Transverse colon (tissue), 4 donors: ENCODE measurements at regions not wholly inside any gene's neighbourhood (a gene's known extent, or its start where the extent isn't known, plus 50 kb on each side); places are given as distances from the start of the nearest gene placed in this dataset.

Experiments used
- DNase-seq: peaks from one replicate; pipeline ENCODE4 v3.0.0-alpha.2; 2019
- H3K27ac ChIP-seq, 4 donors: fragments of 200-600 bp; sonication (generic); 2 replicates each; pipeline ENCODE4 v1.5.1; 2016 to 2018; ENCODE audit warnings: inconsistent platforms in 4 of 4
- H3K27me3 ChIP-seq: fragments of 200-600 bp; sonication (generic); 2 replicates; pipeline ENCODE4 v1.5.1; 2017; ENCODE audit warnings: inconsistent platforms
- H3K36me3 ChIP-seq, 4 donors: fragments of 200-600 bp; sonication (generic); 2 replicates each; pipeline ENCODE4 v1.5.1; 2017 to 2019; ENCODE audit warnings: inconsistent platforms in 4 of 4
- H3K4me1 ChIP-seq, 4 donors: fragments of 200-600 bp; sonication (generic); 2 replicates each; pipeline ENCODE4 v1.5.1; 2017 to 2020; ENCODE audit warnings: inconsistent platforms in 4 of 4
- H3K4me3 ChIP-seq, 4 donors: fragments of 200-600 bp; sonication (generic); 1 replicate in 1 of 4; 2 replicates in 3 of 4; pipeline versions ENCODE4 v1.5.1 to v1.6.1; 2017 to 2019; ENCODE audit warnings: inconsistent platforms in 4 of 4
- H3K9me3 ChIP-seq, 2 donors: fragments of 200-600 bp; sonication (generic); 2 replicates each; pipeline ENCODE4 v1.5.1; 2017 to 2019; ENCODE audit warnings: inconsistent platforms in 2 of 2
- CTCF ChIP-seq, 5 experiments: fragments of 200-600 bp in 3 of 5; fragments of 450-650 bp in 2 of 5; sonication (generic) in 3 of 5; IDR thresholded peaks; 1 replicate in 2 of 5; 2 replicates in 3 of 5; pipeline ENCODE4 v1.5.1; 2016 to 2017; ENCODE audit warnings: antibody characterized with exemption in 5 of 5, inconsistent platforms in 3 of 5, mild to moderate bottlenecking in 2 of 5, moderate library complexity in 1 of 5
- EP300 ChIP-seq: sonication (generic); formaldehyde crosslinking; IDR thresholded peaks from one replicate; pipeline ENCODE4 v1.6.1; 2017; ENCODE audit warnings: antibody characterized with exemption, low read depth
- POLR2A ChIP-seq: fragments of 450-650 bp; IDR thresholded peaks from one replicate; pipeline ENCODE4 v1.6.1; 2016; ENCODE audit warnings: antibody characterized with exemption, mild to moderate bottlenecking, moderate library complexity
- POLR2AphosphoS5 ChIP-seq, 3 donors: sonication (generic); formaldehyde crosslinking; IDR thresholded peaks; one replicate each; pipeline ENCODE4 v1.6.1; 2016; ENCODE audit warnings: antibody characterized with exemption in 3 of 3
- WGBS, 2 donors: methylation state at CpG; one replicate each; pipeline ENCODE4 v1.1.5; 2018; ENCODE audit warnings: low coverage in 1 of 2; 5-methylcytosine and 5-hydroxymethylcytosine counted together
- in situ Hi-C, 4 donors: fragments of 200-750 bp; cut with MboI; loops; one replicate each; pipeline versions ENCODE4 v1.15.0 to v1.15.1; 2017; ENCODE audit warnings: low sequenced_read_pairs in 3 of 4, low pct_ligation_motif_present in 1 of 4, low pct_unique_long_range_greater_than_20kb in 1 of 4
- intact Hi-C: fragments of 100-400 bp; cut with DNase I; formaldehyde crosslinking; loops from one replicate; pipeline ENCODE4 v1.15.1; 2023; ENCODE audit warnings: low total_unique reads

- Histone ChIP-seq H3K36me3 (no peaks in the 10 kb centered on the region), H3K9me3 (no peaks in the 10 kb centered on the region), H3K4me1 (no peaks in the 10 kb centered on the region), H3K27me3 (no peaks in the 10 kb centered on the region), H3K4me3 (no peak overlapping the region), H3K27ac (no peak overlapping the region)
- WGBS, 2 donors: 51 to 61% methylated on average over 10 of the region's 10 CpGs
- in situ Hi-C loops (loop anchor here in 1 of 4 donors (25.0 kb wide), 1 partner anchor 90 kb away; no protein-coding TSS in a partner anchor), intact Hi-C loops (no loop called here)
- TF ChIP-seq EP300 (no peak), CTCF (IDR thresholded peaks at IDR 0.05) (no peak), POLR2AphosphoS5 (IDR thresholded peaks at IDR 0.05) (no peak), POLR2A (no peak)
- DNase-seq: no peak
Measured at GRCh38 chr15:95647531-95648277, 682.8 kb upstream of the NR2F2 start.

- no peaks in the 10 kb centered on the region for H3K9me3 ChIP-seq
- peak overlapping the region; percentile 3 to 28 (median 19) for H3K27ac ChIP-seq
- in situ Hi-C loops: no loop called here
- peak; percentile 16 for DNase-seq
- H3K4me1 ChIP-seq: no peaks in the 10 kb centered on the region
- no peak overlapping the region for H3K4me3 ChIP-seq
- no peaks in the 10 kb centered on the region for H3K27me3 ChIP-seq
- TF ChIP-seq POLR2AphosphoS5 (IDR thresholded peaks at IDR 0.05) (peak in 2 of 3 donors; percentile 18 to 33), CTCF (IDR thresholded peaks at IDR 0.05) (no peak)
- WGBS, 2 donors: 66 to 82% methylated on average over 6 to 8 of the region's 8 CpGs
- H3K36me3 ChIP-seq: no peaks in the 10 kb centered on the region
- intact Hi-C loops: no loop called here
Measured at GRCh38 chr15:95653361-95653805, 677.1 kb upstream of the NR2F2 start.

GRCh38 chr15:95655089-95655607 is 675.4 kb upstream of the NR2F2 start:
- H3K4me1 ChIP-seq: no peaks in the 10 kb centered on the region
- 30 to 41% methylated on average over 4 of the region's 4 CpGs for whole genome bisulfite sequencing, 2 donors
- H3K27ac ChIP-seq: peak overlapping the region in 2 of 4 donors; percentile 4 to 25
- no peaks in the 10 kb centered on the region for H3K9me3 ChIP-seq
- no peak overlapping the region for H3K4me3 ChIP-seq
- TF ChIP-seq POLR2AphosphoS5 (IDR thresholded peaks at IDR 0.05) (no peak), POLR2A (no peak), EP300 (no peak), CTCF (IDR thresholded peaks at IDR 0.05) (no peak)
- intact Hi-C loops: no loop called here
- no peaks in the 10 kb centered on the region for H3K36me3 ChIP-seq
- DNase-seq: no peak
- H3K27me3 ChIP-seq: no peaks in the 10 kb centered on the region
- in situ Hi-C loops: no loop called here

- Histone ChIP-seq H3K4me3 (no peak overlapping the region), H3K27me3 (no peaks in the 10 kb centered on the region), H3K4me1 (no peaks in the 10 kb centered on the region), H3K27ac (no peak overlapping the region), H3K36me3 (no peaks in the 10 kb centered on the region), H3K9me3 (no peaks in the 10 kb centered on the region)
- WGBS, 2 donors: 60 to 67% methylated on average over 1 to 2 of the region's 2 CpGs
- intact Hi-C loops (no loop called here), in situ Hi-C loops (no loop called here)
- no peak for TF ChIP-seq CTCF (IDR thresholded peaks at IDR 0.05)
- TF ChIP-seq EP300: no peak
- DNase-seq: no peak
Measured at GRCh38 chr15:95656595-95656994, 673.9 kb upstream of the NR2F2 start.
